Karpas-422 (cell line): ENCODE measurements at regions not wholly inside any gene's neighbourhood (a gene's known extent, or its start where the extent isn't known, plus 50 kb on each side); places are given as distances from the start of the nearest gene placed in this dataset.

ENCODE experiments used
- DNase-seq: peaks from one replicate; pipeline ENCODE4 v3.0.0-alpha.2; 2015
- H2AFZ ChIP-seq: fragments of 200-600 bp; sonication (generic); 2 replicates; pipeline ENCODE4 v1.6.1; 2014; ENCODE audit warnings: antibody characterized with exemption, low read length, mixed read lengths
- H3K27ac ChIP-seq: fragments of 200-600 bp; sonication (generic); 2 replicates; pipeline ENCODE4 v1.5.1; 2014; ENCODE audit warnings: mild to moderate bottlenecking, low read length, moderate library complexity
- H3K27me3 ChIP-seq: fragments of 200-600 bp; sonication (generic); 2 replicates; pipeline ENCODE4 v1.6.1; 2014; ENCODE audit warnings: low read length, mixed read lengths
- H3K36me3 ChIP-seq: fragments of 200-600 bp; sonication (generic); 2 replicates; pipeline ENCODE4 v1.6.1; 2014; ENCODE audit warnings: low read length, mixed read lengths; ENCODE audit not compliant: insufficient read depth
- H3K4me1 ChIP-seq: fragments of 200-600 bp; sonication (generic); 2 replicates; pipeline ENCODE4 v1.6.1; 2014; ENCODE audit warnings: mild to moderate bottlenecking, low read length, mixed read lengths
- H3K4me2 ChIP-seq: fragments of 200-600 bp; sonication (generic); 2 replicates; pipeline ENCODE4 v1.6.1; 2014; ENCODE audit warnings: low read length, low read depth, mild to moderate bottlenecking; ENCODE audit not compliant: poor library complexity, severe bottlenecking
- H3K4me3 ChIP-seq: fragments of 200-600 bp; sonication (generic); 2 replicates; pipeline ENCODE4 v1.5.1; 2014; ENCODE audit warnings: mild to moderate bottlenecking, antibody characterized with exemption, low read length, mixed read lengths
- H3K79me2 ChIP-seq: fragments of 200-600 bp; sonication (generic); 2 replicates; pipeline ENCODE4 v1.6.1; 2014; ENCODE audit warnings: mild to moderate bottlenecking, low read length, mixed read lengths
- H3K9ac ChIP-seq: fragments of 200-600 bp; sonication (generic); 2 replicates; pipeline ENCODE4 v1.6.0; 2014; ENCODE audit warnings: low read length
- H3K9me2 ChIP-seq: fragments of 200-600 bp; sonication (generic), shearing (Covaris generic); replicated peaks from 2 replicates; pipeline ENCODE4 v1.6.0; 2014; ENCODE audit warnings: mild to moderate bottlenecking, low read length, moderate library complexity; ENCODE audit not compliant: insufficient read depth
- H3K9me3 ChIP-seq: fragments of 300-700, 200-600 bp; sonication (generic); 2 replicates; pipeline ENCODE4 v1.6.1; 2014; ENCODE audit warnings: low read length, mixed read lengths
- H4K20me1 ChIP-seq: fragments of 200-600 bp; sonication (generic); 2 replicates; pipeline ENCODE4 v1.6.1; 2014; ENCODE audit warnings: mild to moderate bottlenecking, antibody characterized with exemption, low read length, low read depth; ENCODE audit not compliant: insufficient read depth

GRCh38 chr1:219985169-219985568 is 56.8 kb upstream of the SLC30A10 start:
- no peak overlapping the region for H3K27ac ChIP-seq
- no peak for DNase-seq
- no peak overlapping the region for H3K9ac ChIP-seq
- no peaks in the 10 kb centered on the region for H3K27me3 ChIP-seq
- peaks cover 56% of the 10 kb centered on the region; the same call in 1 of the 2 replicates for H3K36me3 ChIP-seq
- H3K9me2 ChIP-seq, result no peaks in the 10 kb centered on the region
- H3K4me2 ChIP-seq, result no peak overlapping the region
- H2AFZ ChIP-seq, result no peak overlapping the region
- no peak overlapping the region for H3K4me3 ChIP-seq
- no peaks in the 10 kb centered on the region for H4K20me1 ChIP-seq
- peaks cover 12% of the 10 kb centered on the region for H3K79me2 ChIP-seq
- H3K4me1 ChIP-seq, result peaks cover 25% of the 10 kb centered on the region
- H3K9me3 ChIP-seq, result no peaks in the 10 kb centered on the region
